HUES64 (cell line): ENCODE measurements at regions not wholly inside any gene's neighbourhood (a gene's known extent, or its start where the extent isn't known, plus 50 kb on each side); places are given as distances from the start of the nearest gene placed in this dataset.

Experiments
- H3K27ac ChIP-seq: 2 replicates; pipeline ENCODE4 v1.7.0; 2013; ENCODE audit warnings: low read depth, low read length, inconsistent platforms
- H3K27me3 ChIP-seq: 2 replicates; pipeline ENCODE4 v1.6.1; 2013; ENCODE audit warnings: mild to moderate bottlenecking, low read length; ENCODE audit not compliant: insufficient read depth
- H3K36me3 ChIP-seq: 2 replicates; pipeline ENCODE4 v1.6.1; 2013; ENCODE audit warnings: mild to moderate bottlenecking, low read length; ENCODE audit not compliant: insufficient read depth
- H3K4me1 ChIP-seq: 2 replicates; pipeline ENCODE4 v1.6.1; 2013; ENCODE audit warnings: mild to moderate bottlenecking, low read length, moderate library complexity; ENCODE audit not compliant: insufficient read depth
- H3K4me3 ChIP-seq: 2 replicates; pipeline ENCODE4 v1.5.1; 2013; ENCODE audit warnings: mild to moderate bottlenecking, low read length, moderate library complexity
- H3K9ac ChIP-seq: 2 replicates; pipeline ENCODE4 v1.6.1; 2013; ENCODE audit warnings: mild to moderate bottlenecking, low read depth, low read length
- H3K9me3 ChIP-seq: 2 replicates; pipeline ENCODE4 v1.6.1; 2013; ENCODE audit warnings: low read depth, low read length; ENCODE audit not compliant: insufficient read depth
- WGBS: fragments of 150-250, 120-280 bp; methylation state at CpG from one replicate; pipeline ENCODE4 v1.1.7; 2013; ENCODE audit warnings: missing lambda C conversion rate; 5-methylcytosine and 5-hydroxymethylcytosine counted together

GRCh38 chr4:160233141-160233540 lies 1130.3 kb downstream of the RAPGEF2 start:
- Histone ChIP-seq H3K27ac (no peak overlapping the region), H3K9me3 (no peaks in the 10 kb centered on the region), H3K9ac (no peak overlapping the region), H3K4me1 (no peaks in the 10 kb centered on the region), H3K4me3 (no peak overlapping the region), H3K36me3 (no peaks in the 10 kb centered on the region), H3K27me3 (no peaks in the 10 kb centered on the region)
- WGBS, result 91% methylated on average over 3 of the region's 3 CpGs

GRCh38 chr4:160235285-160235684 lies 1132.4 kb downstream of the RAPGEF2 start:
- no peak overlapping the region for H3K4me3 ChIP-seq
- H3K27ac ChIP-seq, result no peak overlapping the region
- H3K4me1 ChIP-seq, result no peaks in the 10 kb centered on the region
- H3K9ac ChIP-seq, result no peak overlapping the region
- no peaks in the 10 kb centered on the region for H3K27me3 ChIP-seq
- H3K9me3 ChIP-seq, result peaks cover 2% of the 10 kb centered on the region; the same call in 1 of the 2 replicates
- H3K36me3 ChIP-seq, result no peaks in the 10 kb centered on the region
- WGBS, result 88% methylated on average over 2 of the region's 2 CpGs

GRCh38 chr4:160235771-160236170 lies 1132.9 kb downstream of the RAPGEF2 start:
- Histone ChIP-seq H3K9me3 (peaks cover 7% of the 10 kb centered on the region; the same call in 1 of the 2 replicates), H3K4me1 (no peaks in the 10 kb centered on the region), H3K36me3 (no peaks in the 10 kb centered on the region), H3K4me3 (no peak overlapping the region), H3K9ac (no peak overlapping the region), H3K27ac (no peak overlapping the region), H3K27me3 (no peaks in the 10 kb centered on the region)

- H3K27ac ChIP-seq, result no peak overlapping the region
- H3K4me3 ChIP-seq, result no peak overlapping the region
- no peaks in the 10 kb centered on the region for H3K27me3 ChIP-seq
- WGBS, result no CpG with 5 or more reads among the region's 1 CpG
- no peak overlapping the region for H3K9ac ChIP-seq
- peaks cover 10% of the 10 kb centered on the region; the same call in 1 of the 2 replicates for H3K9me3 ChIP-seq
- no peaks in the 10 kb centered on the region for H3K36me3 ChIP-seq
- H3K4me1 ChIP-seq, result no peaks in the 10 kb centered on the region
Measured at GRCh38 chr4:160238790-160239189, 1135.9 kb downstream of the RAPGEF2 start.

GRCh38 chr4:160247091-160247656 lies 1144.3 kb downstream of the RAPGEF2 start:
- Histone ChIP-seq H3K4me1 (no peaks in the 10 kb centered on the region), H3K27ac (no peak overlapping the region), H3K4me3 (no peak overlapping the region), H3K27me3 (no peaks in the 10 kb centered on the region), H3K9me3 (no peaks in the 10 kb centered on the region), H3K9ac (no peak overlapping the region), H3K36me3 (no peaks in the 10 kb centered on the region)
- 94% methylated on average over 7 of the region's 7 CpGs for WGBS

- H3K4me1 ChIP-seq, result no peaks in the 10 kb centered on the region
- no peaks in the 10 kb centered on the region for H3K36me3 ChIP-seq
- no peaks in the 10 kb centered on the region for H3K27me3 ChIP-seq
- H3K9ac ChIP-seq, result no peak overlapping the region
- WGBS, result 100% methylated on average over 2 of the region's 3 CpGs
- H3K27ac ChIP-seq, result no peak overlapping the region
- H3K9me3 ChIP-seq, result no peaks in the 10 kb centered on the region
- H3K4me3 ChIP-seq, result no peak overlapping the region
Measured at GRCh38 chr4:160251522-160252170, 1148.8 kb downstream of the RAPGEF2 start.

- H3K4me1 ChIP-seq, result no peaks in the 10 kb centered on the region
- no peak overlapping the region for H3K9ac ChIP-seq
- H3K4me3 ChIP-seq, result no peak overlapping the region
- WGBS, result 97% methylated on average over 2 of the region's 2 CpGs
- H3K9me3 ChIP-seq, result no peaks in the 10 kb centered on the region
- H3K27me3 ChIP-seq, result no peaks in the 10 kb centered on the region
- H3K36me3 ChIP-seq, result no peaks in the 10 kb centered on the region
- no peak overlapping the region for H3K27ac ChIP-seq
Measured at GRCh38 chr4:160257318-160257717, 1154.4 kb downstream of the RAPGEF2 start.

- Histone ChIP-seq H3K27ac (no peak overlapping the region), H3K9ac (no peak overlapping the region), H3K27me3 (no peaks in the 10 kb centered on the region), H3K36me3 (no peaks in the 10 kb centered on the region), H3K4me3 (no peak overlapping the region), H3K4me1 (no peaks in the 10 kb centered on the region), H3K9me3 (peaks cover 2% of the 10 kb centered on the region; the same call in 1 of the 2 replicates)
- 92% methylated on average over 1 of the region's 1 CpG for WGBS
Measured at GRCh38 chr4:160265014-160265413, 1162.1 kb downstream of the RAPGEF2 start.

GRCh38 chr4:160265836-160266235 lies 1163.0 kb downstream of the RAPGEF2 start:
- 100% methylated on average over 2 of the region's 2 CpGs for WGBS
- Histone ChIP-seq H3K4me3 (no peak overlapping the region), H3K27me3 (no peaks in the 10 kb centered on the region), H3K27ac (no peak overlapping the region), H3K4me1 (no peaks in the 10 kb centered on the region), H3K9me3 (peaks cover 8% of the 10 kb centered on the region), H3K9ac (no peak overlapping the region), H3K36me3 (no peaks in the 10 kb centered on the region)

- 74% methylated on average over 3 of the region's 3 CpGs for WGBS
- no peak overlapping the region for H3K27ac ChIP-seq
- no peaks in the 10 kb centered on the region for H3K4me1 ChIP-seq
- no peaks in the 10 kb centered on the region for H3K36me3 ChIP-seq
- peaks cover 10% of the 10 kb centered on the region; the same call in 1 of the 2 replicates for H3K9me3 ChIP-seq
- H3K27me3 ChIP-seq, result no peaks in the 10 kb centered on the region
- H3K9ac ChIP-seq, result no peak overlapping the region
- H3K4me3 ChIP-seq, result no peak overlapping the region
Measured at GRCh38 chr4:160276785-160277325, 1174.0 kb downstream of the RAPGEF2 start.

GRCh38 chr4:160283081-160283480 lies 1180.2 kb downstream of the RAPGEF2 start:
- Histone ChIP-seq H3K36me3 (no peaks in the 10 kb centered on the region), H3K9ac (no peak overlapping the region), H3K4me1 (no peaks in the 10 kb centered on the region), H3K27ac (no peak overlapping the region), H3K4me3 (no peak overlapping the region), H3K27me3 (no peaks in the 10 kb centered on the region), H3K9me3 (peaks cover 2% of the 10 kb centered on the region; the same call in 1 of the 2 replicates)
- WGBS, result 92% methylated on average over 1 of the region's 1 CpG
